CD14-positive monocyte (primary cell): ENCODE measurements at regions not wholly inside any gene's neighbourhood (a gene's known extent, or its start where the extent isn't known, plus 50 kb on each side); places are given as distances from the start of the nearest gene placed in this dataset.
"Not testable (repeated sequence)": the region's sequence is repeated elsewhere in the genome, so short reads cannot be mapped to it uniquely, and the experiment has no call there.

ENCODE experiments used
- DNase-seq, 3 donors: peaks; one replicate each; pipeline ENCODE4 v3.0.0-alpha.2; 2011 to 2022
- H2AFZ ChIP-seq: 2 replicates; pipeline ENCODE4 v1.6.0; 2012; ENCODE audit warnings: mild to moderate bottlenecking, low read depth, low read length, inconsistent platforms; ENCODE audit not compliant: insufficient read depth, poor library complexity, severe bottlenecking
- H3K27ac ChIP-seq, 2 donors: 1 replicate in 1 of 2; 2 replicates in 1 of 2; pipeline ENCODE4 v1.5.1; 2012 to 2013; ENCODE audit warnings: low read length in 2 of 2, control low read depth in 1 of 2, inconsistent platforms in 1 of 2, low read depth in 1 of 2, mild to moderate bottlenecking in 1 of 2
- H3K27me3 ChIP-seq, 2 donors: one replicate each; pipeline versions ENCODE4 v1.6.0 to v1.6.1; 2011 to 2013; ENCODE audit warnings: low read length in 2 of 2; ENCODE audit not compliant: control insufficient read depth in 2 of 2, insufficient read depth in 2 of 2
- H3K36me3 ChIP-seq, 2 donors: replicated peaks in 1 of 2; 1 replicate in 1 of 2; 2 replicates in 1 of 2; pipeline versions ENCODE4 v1.5.1 to v1.6.1; 2012 to 2013; ENCODE audit warnings: low read length in 2 of 2, control low read depth in 1 of 2, inconsistent platforms in 1 of 2, mild to moderate bottlenecking in 1 of 2; ENCODE audit not compliant: insufficient read depth in 2 of 2, control insufficient read depth in 1 of 2
- H3K4me1 ChIP-seq, 2 donors: 1 replicate in 1 of 2; 2 replicates in 1 of 2; pipeline versions ENCODE4 v1.5.1 to v1.6.1; 2012 to 2013; ENCODE audit warnings: low read length in 2 of 2, control low read depth in 1 of 2, inconsistent platforms in 1 of 2, mild to moderate bottlenecking in 1 of 2, moderate library complexity in 1 of 2; ENCODE audit not compliant: insufficient read depth in 2 of 2, control insufficient read depth in 1 of 2
- H3K4me2 ChIP-seq: replicated peaks from 2 replicates; pipeline ENCODE3; 2012; ENCODE audit warnings: low read length, moderate library complexity, mild to moderate bottlenecking; ENCODE audit not compliant: poor library complexity, severe bottlenecking; ENCODE audit errors: extremely low read depth
- H3K4me3 ChIP-seq, 3 experiments: fragments of 200-600 bp in 1 of 3; sonication (generic) in 1 of 3; replicated peaks in 1 of 3; 1 replicate in 2 of 3; 2 replicates in 1 of 3; pipeline ENCODE4 v1.5.1; 2011 to 2013; ENCODE audit warnings: low read length in 3 of 3, mild to moderate bottlenecking in 3 of 3, control low read depth in 2 of 3, low read depth in 2 of 3, inconsistent platforms in 1 of 3, moderate library complexity in 1 of 3
- H3K79me2 ChIP-seq: 2 replicates; pipeline ENCODE4 v1.6.0; 2012; ENCODE audit warnings: mild to moderate bottlenecking, control low read depth, inconsistent platforms, low read length, moderate library complexity; ENCODE audit not compliant: insufficient read depth
- H3K9ac ChIP-seq: 2 replicates; pipeline ENCODE4 v1.6.0; 2017; ENCODE audit warnings: low read length, mild to moderate bottlenecking; ENCODE audit not compliant: insufficient read depth, poor library complexity, severe bottlenecking
- H3K9me3 ChIP-seq, 2 donors: replicated peaks in 1 of 2; 1 replicate in 1 of 2; 2 replicates in 1 of 2; pipeline versions ENCODE4 v1.5.1 to v1.6.1; 2012 to 2013; ENCODE audit warnings: low read length in 2 of 2, control low read depth in 1 of 2; ENCODE audit not compliant: control insufficient read depth in 1 of 2, insufficient read depth in 1 of 2
- H4K20me1 ChIP-seq: 2 replicates; pipeline ENCODE4 v1.6.0; 2012; ENCODE audit warnings: mild to moderate bottlenecking, low read length, control low read depth, moderate library complexity; ENCODE audit not compliant: insufficient read depth
- H3K27ac Mint-ChIP-seq, 7 donors: one replicate each; pipeline ENCODE4 v1.8.0; 2020; ENCODE audit warnings: mild to moderate bottlenecking in 7 of 7, mixed read lengths in 7 of 7, moderate library complexity in 6 of 7, inconsistent platforms in 2 of 7
- H3K27me3 Mint-ChIP-seq, 3 donors: one replicate each; pipeline ENCODE4 v1.8.0; 2021 to 2022; ENCODE audit warnings: low read depth in 3 of 3, mild to moderate bottlenecking in 3 of 3, mixed read lengths in 3 of 3, moderate library complexity in 3 of 3, inconsistent platforms in 1 of 3
- H3K36me3 Mint-ChIP-seq, 2 donors: one replicate each; pipeline ENCODE4 v1.8.0; 2020; ENCODE audit warnings: mixed read lengths in 2 of 2, inconsistent platforms in 1 of 2, mild to moderate bottlenecking in 1 of 2
- H3K4me1 Mint-ChIP-seq: one replicate; pipeline ENCODE4 v1.8.0; 2020; ENCODE audit warnings: mild to moderate bottlenecking, mixed read lengths
- H3K4me3 Mint-ChIP-seq, 2 donors: one replicate each; pipeline ENCODE4 v1.8.0; 2020; ENCODE audit warnings: mild to moderate bottlenecking in 2 of 2, mixed read lengths in 2 of 2, moderate library complexity in 1 of 2
- H3K9me3 Mint-ChIP-seq, 7 donors: one replicate each; pipeline ENCODE4 v1.8.0; 2020 to 2022; ENCODE audit warnings: mixed read lengths in 7 of 7, mild to moderate bottlenecking in 6 of 7, moderate library complexity in 6 of 7, inconsistent platforms in 2 of 7
- WGBS: methylation state at CpG from one replicate; pipeline ENCODE4 v1.1.5; 2013; ENCODE audit warnings: missing lambda C conversion rate; ENCODE audit not compliant: insufficient coverage; 5-methylcytosine and 5-hydroxymethylcytosine counted together
- intact Hi-C, 2 donors: fragments of 100-400 bp; cut with micrococcal nuclease; formaldehyde crosslinking; loops; one replicate each; pipeline versions ENCODE4 v1.15.0 to v1.15.1; 2023
- TF ChIP-seq, protein P1 (sequence below): fragments of 200-600 bp; IDR thresholded peaks from one replicate; pipeline ENCODE4 v1.8.0; 2022; ENCODE audit warnings: antibody characterized with exemption, mild to moderate bottlenecking

DNA sequence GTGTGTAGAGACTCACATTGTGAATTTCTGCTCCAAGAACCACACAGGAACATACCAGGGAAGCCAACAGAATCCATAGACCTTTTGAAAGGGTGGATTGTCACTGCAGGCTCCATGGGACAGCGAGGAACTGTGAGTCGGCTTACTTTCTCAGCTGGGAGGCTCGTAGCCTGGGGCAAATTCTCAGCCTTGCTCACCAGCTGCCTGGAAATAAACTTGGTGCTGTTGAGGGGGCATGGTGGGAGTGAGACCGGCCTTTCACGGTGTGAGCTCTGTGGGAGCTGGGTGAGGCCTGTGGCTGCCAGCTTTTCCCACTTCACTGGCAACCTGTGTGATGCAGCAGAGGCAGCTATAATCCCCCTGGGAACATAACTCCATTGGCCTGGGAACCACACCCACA is 146.6 kb upstream of the P2RY1 start:
- Histone ChIP-seq H3K27ac (no peak overlapping the region), H3K9ac (no peak overlapping the region), H4K20me1 (no peaks in the 10 kb centered on the region), H3K79me2 (no peaks in the 10 kb centered on the region), H3K4me2 (no peak overlapping the region), H3K4me1 (no peaks in the 10 kb centered on the region), H3K27me3 (no peaks in the 10 kb centered on the region), H2AFZ (no peak overlapping the region), H3K9me3 (peaks cover 0 to 21% of the 10 kb centered on the region in 2 donors), H3K36me3 (no peaks in the 10 kb centered on the region), H3K4me3 (no peak overlapping the region)
- 85% methylated on average over 3 of the region's 5 CpGs for WGBS
- no peak for DNase-seq
- TF ChIP-seq, protein P1, sequence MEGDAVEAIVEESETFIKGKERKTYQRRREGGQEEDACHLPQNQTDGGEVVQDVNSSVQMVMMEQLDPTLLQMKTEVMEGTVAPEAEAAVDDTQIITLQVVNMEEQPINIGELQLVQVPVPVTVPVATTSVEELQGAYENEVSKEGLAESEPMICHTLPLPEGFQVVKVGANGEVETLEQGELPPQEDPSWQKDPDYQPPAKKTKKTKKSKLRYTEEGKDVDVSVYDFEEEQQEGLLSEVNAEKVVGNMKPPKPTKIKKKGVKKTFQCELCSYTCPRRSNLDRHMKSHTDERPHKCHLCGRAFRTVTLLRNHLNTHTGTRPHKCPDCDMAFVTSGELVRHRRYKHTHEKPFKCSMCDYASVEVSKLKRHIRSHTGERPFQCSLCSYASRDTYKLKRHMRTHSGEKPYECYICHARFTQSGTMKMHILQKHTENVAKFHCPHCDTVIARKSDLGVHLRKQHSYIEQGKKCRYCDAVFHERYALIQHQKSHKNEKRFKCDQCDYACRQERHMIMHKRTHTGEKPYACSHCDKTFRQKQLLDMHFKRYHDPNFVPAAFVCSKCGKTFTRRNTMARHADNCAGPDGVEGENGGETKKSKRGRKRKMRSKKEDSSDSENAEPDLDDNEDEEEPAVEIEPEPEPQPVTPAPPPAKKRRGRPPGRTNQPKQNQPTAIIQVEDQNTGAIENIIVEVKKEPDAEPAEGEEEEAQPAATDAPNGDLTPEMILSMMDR = no peak
- no peak overlapping the region for H3K27ac Mint-ChIP-seq
- no peak overlapping the region for H3K4me3 Mint-ChIP-seq
- intact Hi-C loops = no loop called here
- peaks cover 0 to 3% (median 1%) of the 10 kb centered on the region in 3 donors for H3K27me3 Mint-ChIP-seq
- H3K36me3 Mint-ChIP-seq = no peaks in the 10 kb centered on the region
- H3K9me3 Mint-ChIP-seq = peaks cover 6 to 25% (median 18%) of the 10 kb centered on the region in 7 donors
- H3K4me1 Mint-ChIP-seq = no peaks in the 10 kb centered on the region

- H3K36me3 ChIP-seq, H3K4me2 ChIP-seq, H3K4me3 Mint-ChIP-seq, H4K20me1 ChIP-seq, H3K4me1 Mint-ChIP-seq, H3K27ac Mint-ChIP-seq, intact Hi-C loops, H3K9ac ChIP-seq, H3K79me2 ChIP-seq, H3K9me3 ChIP-seq, H2AFZ ChIP-seq, H3K27ac ChIP-seq, H3K4me3 ChIP-seq, H3K4me1 ChIP-seq, DNase-seq, H3K36me3 Mint-ChIP-seq, H3K27me3 ChIP-seq, H3K27me3 Mint-ChIP-seq: not testable (repeated sequence)
- 42% methylated on average over 2 of the region's 2 CpGs for WGBS
- peaks cover 0 to 13% (median 9%) of the 10 kb centered on the region in 7 donors for H3K9me3 Mint-ChIP-seq
These were observed 142.6 kb upstream of the P2RY1 start for GRCh38 chr3:152692326-152692725.

- H3K79me2 ChIP-seq, H3K4me1 Mint-ChIP-seq, DNase-seq, H4K20me1 ChIP-seq, H3K4me3 Mint-ChIP-seq, H3K4me1 ChIP-seq, H3K27me3 ChIP-seq, H3K27me3 Mint-ChIP-seq, H3K9ac ChIP-seq, H3K27ac ChIP-seq, intact Hi-C loops, H2AFZ ChIP-seq, H3K36me3 ChIP-seq, H3K4me3 ChIP-seq, H3K36me3 Mint-ChIP-seq, H3K4me2 ChIP-seq, H3K27ac Mint-ChIP-seq, H3K9me3 ChIP-seq: not testable (repeated sequence)
- peaks cover 0 to 13% (median 7%) of the 10 kb centered on the region in 7 donors for H3K9me3 Mint-ChIP-seq
- WGBS = no CpG with 5 or more reads among the region's 1 CpG
These were observed 141.2 kb upstream of the P2RY1 start for GRCh38 chr3:152693521-152694250.
